Mesenchymal stem cell (in vitro differentiated cells and primary cell): ENCODE measurements at regions not wholly inside any gene's neighbourhood (a gene's known extent, or its start where the extent isn't known, plus 50 kb on each side); places are given as distances from the start of the nearest gene placed in this dataset.

Source experiments
- DNase-seq: peaks from one replicate; pipeline ENCODE4 v3.0.0-alpha.2; 2013
- H2AFZ ChIP-seq: one replicate; pipeline ENCODE4 v1.6.1; 2013; ENCODE audit warnings: low read depth, mild to moderate bottlenecking, control low read depth, inconsistent platforms, low read length, moderate library complexity
- H2AK5ac ChIP-seq: 2 replicates; pipeline ENCODE4 v1.6.1; 2013; ENCODE audit warnings: low read length, moderate library complexity, mild to moderate bottlenecking, inconsistent platforms; ENCODE audit not compliant: severe bottlenecking
- H2BK120ac ChIP-seq: one replicate; pipeline ENCODE4 v1.6.1; 2013; ENCODE audit warnings: low read depth, mild to moderate bottlenecking, inconsistent platforms, low read length, moderate library complexity
- H2BK12ac ChIP-seq, 2 experiments: one replicate each; pipeline ENCODE4 v1.6.1; 2013; ENCODE audit warnings: inconsistent platforms in 2 of 2, low read length in 2 of 2, mild to moderate bottlenecking in 2 of 2, moderate library complexity in 2 of 2, control low read depth in 1 of 2
- H2BK15ac ChIP-seq: one replicate; pipeline ENCODE4 v1.6.1; 2013; ENCODE audit warnings: mild to moderate bottlenecking, low read depth, inconsistent platforms; ENCODE audit not compliant: poor library complexity, severe bottlenecking
- H2BK5ac ChIP-seq: 2 replicates; pipeline ENCODE4 v1.6.1; 2013; ENCODE audit warnings: low read depth, mild to moderate bottlenecking, low read length, control low read depth, inconsistent platforms; ENCODE audit not compliant: poor library complexity, severe bottlenecking
- H3K14ac ChIP-seq, 2 experiments: one replicate each; pipeline ENCODE4 v1.6.1; 2013; ENCODE audit warnings: inconsistent platforms in 2 of 2, low read length in 2 of 2, control low read depth in 1 of 2, mild to moderate bottlenecking in 1 of 2, moderate library complexity in 1 of 2
- H3K18ac ChIP-seq, 2 experiments: one replicate each; pipeline ENCODE4 v1.6.1; 2013; ENCODE audit warnings: inconsistent platforms in 2 of 2, low read length in 2 of 2, control low read depth in 1 of 2, low read depth in 1 of 2, mild to moderate bottlenecking in 1 of 2
- H3K23ac ChIP-seq, 2 experiments: one replicate each; pipeline ENCODE4 v1.6.1; 2013; ENCODE audit warnings: inconsistent platforms in 2 of 2, low read length in 2 of 2, mild to moderate bottlenecking in 2 of 2, moderate library complexity in 2 of 2, control low read depth in 1 of 2
- H3K27ac ChIP-seq: 2 replicates; pipeline ENCODE4 v1.5.1; 2013; ENCODE audit warnings: mild to moderate bottlenecking, moderate library complexity, low read length, control low read depth, inconsistent platforms; ENCODE audit not compliant: poor library complexity, severe bottlenecking
- H3K27me3 ChIP-seq, 2 experiments: 2 replicates each; pipeline versions ENCODE4 v1.6.1 to v1.7.0; 2013; ENCODE audit warnings: low read length in 2 of 2, mild to moderate bottlenecking in 2 of 2, moderate library complexity in 2 of 2, control low read depth in 1 of 2, inconsistent platforms in 1 of 2; ENCODE audit not compliant: control insufficient read depth in 1 of 2, insufficient read depth in 1 of 2
- H3K36me3 ChIP-seq, 2 experiments: 2 replicates each; pipeline versions ENCODE4 v1.6.1 to v1.7.0; 2013; ENCODE audit warnings: low read length in 2 of 2, control low read depth in 1 of 2, inconsistent platforms in 1 of 2, low read depth in 1 of 2, mild to moderate bottlenecking in 1 of 2; ENCODE audit not compliant: insufficient read depth in 2 of 2, control insufficient read depth in 1 of 2
- H3K4ac ChIP-seq, 2 experiments: one replicate each; pipeline ENCODE4 v1.6.1; 2013; ENCODE audit warnings: inconsistent platforms in 2 of 2, low read length in 2 of 2, mild to moderate bottlenecking in 2 of 2, moderate library complexity in 2 of 2, control low read depth in 1 of 2, low read depth in 1 of 2
- H3K4me1 ChIP-seq: 2 replicates; pipeline ENCODE4 v1.6.1; 2013; ENCODE audit warnings: low read depth, low read length, control low read depth; ENCODE audit not compliant: control insufficient read depth, insufficient read depth
- H3K4me2 ChIP-seq: 2 replicates; pipeline ENCODE4 v1.6.1; 2013; ENCODE audit warnings: low read length, mild to moderate bottlenecking, inconsistent platforms; ENCODE audit not compliant: poor library complexity, severe bottlenecking
- H3K4me3 ChIP-seq, 2 experiments: 2 replicates each; pipeline versions ENCODE4 v1.5.1 to v1.7.0; 2013; ENCODE audit warnings: low read length in 2 of 2, mild to moderate bottlenecking in 2 of 2, control low read depth in 1 of 2, low read depth in 1 of 2; ENCODE audit not compliant: insufficient read depth in 1 of 2
- H3K79me1 ChIP-seq: replicated peaks from 2 replicates; pipeline ENCODE4 v1.6.1; 2013; ENCODE audit warnings: mild to moderate bottlenecking, control low read depth, low read length, inconsistent platforms; ENCODE audit not compliant: poor library complexity, severe bottlenecking
- H3K9ac ChIP-seq: 2 replicates; pipeline ENCODE4 v1.7.0; 2013; ENCODE audit warnings: mild to moderate bottlenecking, low read length, moderate library complexity
- H3K9me3 ChIP-seq: 2 replicates; pipeline ENCODE4 v1.7.0; 2013; ENCODE audit warnings: mild to moderate bottlenecking, low read length; ENCODE audit not compliant: control insufficient read depth
- H4K8ac ChIP-seq: one replicate; pipeline ENCODE4 v1.6.1; 2013; ENCODE audit warnings: inconsistent platforms, mild to moderate bottlenecking, low read length, moderate library complexity
- H4K91ac ChIP-seq: one replicate; pipeline ENCODE4 v1.6.1; 2013; ENCODE audit warnings: mild to moderate bottlenecking, low read length, inconsistent platforms
- WGBS: methylation state at CpG from one replicate; pipeline ENCODE4 v1.1.7; 2013; ENCODE audit warnings: mixed read lengths; 5-methylcytosine and 5-hydroxymethylcytosine counted together

DNA sequence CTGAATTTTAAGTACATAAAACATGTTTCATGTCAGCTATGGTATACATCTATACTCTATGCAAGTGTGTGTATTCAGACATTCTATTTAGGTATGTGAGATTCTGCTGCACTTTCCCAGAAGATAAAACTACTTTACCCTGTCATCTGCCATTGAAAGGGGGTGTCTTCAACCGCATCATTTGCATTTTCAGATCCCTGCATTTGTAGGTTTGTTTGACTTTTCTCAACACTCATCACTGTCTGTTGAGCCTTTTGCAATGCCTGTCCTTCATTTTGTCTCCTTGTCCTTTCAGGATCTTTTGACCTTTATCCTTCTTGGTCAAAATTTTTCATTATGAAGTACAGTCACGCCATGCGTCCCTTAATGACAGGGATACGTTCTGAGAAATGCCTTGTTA, 103.5 kb downstream of the TMA16 start:
- Histone ChIP-seq H3K79me1 (no peaks in the 10 kb centered on the region), H2BK5ac (no peak overlapping the region), H2BK15ac (no peak overlapping the region), H3K18ac (no peak overlapping the region), H3K4ac (no peak overlapping the region), H3K9ac (no peak overlapping the region), H3K4me2 (no peak overlapping the region), H2BK120ac (no peak overlapping the region), H2BK12ac (no peak overlapping the region), H2AFZ (no peak overlapping the region), H2AK5ac (no peak overlapping the region), H3K23ac (no peak overlapping the region), H3K4me1 (no peaks in the 10 kb centered on the region), H4K8ac (no peak overlapping the region), H3K9me3 (peaks cover 4% of the 10 kb centered on the region), H3K27ac (no peak overlapping the region), H3K36me3 (no peaks in the 10 kb centered on the region), H3K14ac (no peak overlapping the region), H4K91ac (no peak overlapping the region), H3K4me3 (no peak overlapping the region), H3K27me3 (no peaks in the 10 kb centered on the region)
- 94% methylated on average over 4 of the region's 4 CpGs for WGBS
- no peak for DNase-seq

DNA sequence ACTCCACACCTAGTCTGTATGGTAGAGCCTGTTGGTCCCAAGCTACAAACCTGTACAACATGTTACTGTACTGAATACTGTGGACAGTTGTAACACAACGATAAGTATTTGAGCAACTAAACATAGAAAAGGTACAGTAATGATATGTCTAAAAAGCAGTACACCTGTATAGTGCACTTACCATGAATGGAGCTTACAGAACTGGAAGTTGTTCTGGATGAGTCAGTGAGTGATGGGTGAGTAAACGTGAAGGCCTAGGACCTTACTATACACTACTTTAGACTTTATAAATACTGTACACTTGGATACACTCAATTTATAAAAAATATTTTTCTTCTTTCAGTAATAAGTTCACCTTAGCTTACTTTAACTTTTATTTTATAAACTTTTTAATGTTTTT, 104.0 kb downstream of the TMA16 start:
- H2BK120ac ChIP-seq, result no peak overlapping the region
- no peak for DNase-seq

DNA sequence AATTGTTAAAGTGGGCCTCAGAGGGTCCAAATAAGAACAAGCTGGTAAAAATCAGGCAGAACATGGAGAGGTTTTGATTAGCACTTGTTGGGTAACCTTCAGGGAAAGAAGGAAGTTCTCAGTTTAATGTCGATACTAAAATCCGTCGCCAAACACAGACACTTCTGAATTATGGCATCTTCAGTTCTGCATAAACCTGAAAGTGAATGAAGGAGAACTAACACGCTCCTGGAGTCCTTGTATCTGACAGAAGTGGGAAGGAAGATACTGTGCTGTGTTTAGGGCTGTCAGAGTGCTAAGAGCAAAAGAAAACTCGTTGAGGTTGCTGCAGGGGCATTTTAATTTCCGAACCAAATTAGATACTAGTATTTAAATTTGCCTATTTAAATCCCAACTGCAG, 106.2 kb downstream of the TMA16 start:
- Histone ChIP-seq H2AK5ac (no peak overlapping the region), H3K4me1 (no peaks in the 10 kb centered on the region), H2BK12ac (no peak overlapping the region), H3K79me1 (no peaks in the 10 kb centered on the region), H3K27ac (no peak overlapping the region), H3K9ac (no peak overlapping the region), H3K14ac (no peak overlapping the region), H3K23ac (no peak overlapping the region), H2BK5ac (no peak overlapping the region), H3K4ac (no peak overlapping the region), H4K91ac (no peak overlapping the region), H2BK120ac (no peak overlapping the region), H2BK15ac (no peak overlapping the region), H3K27me3 (no peaks in the 10 kb centered on the region), H3K36me3 (no peaks in the 10 kb centered on the region), H4K8ac (no peak overlapping the region), H3K4me2 (no peak overlapping the region), H2AFZ (no peak overlapping the region), H3K18ac (no peak overlapping the region), H3K9me3 (peaks cover 4% of the 10 kb centered on the region), H3K4me3 (no peak overlapping the region)
- 90% methylated on average over 4 of the region's 6 CpGs for WGBS
- no peak for DNase-seq

More for the DNA sequence above, 104.0 kb downstream of the TMA16 start:
- no CpG with 5 or more reads among the region's 2 CpGs for WGBS
- Histone ChIP-seq H2BK12ac (no peak overlapping the region), H2AFZ (no peak overlapping the region), H3K79me1 (no peaks in the 10 kb centered on the region), H2AK5ac (no peak overlapping the region), H3K27me3 (no peaks in the 10 kb centered on the region), H3K4me2 (no peak overlapping the region), H3K27ac (no peak overlapping the region), H4K8ac (no peak overlapping the region), H3K4me3 (no peak overlapping the region), H3K9me3 (peaks cover 4% of the 10 kb centered on the region), H3K4me1 (no peaks in the 10 kb centered on the region), H3K23ac (no peak overlapping the region), H2BK15ac (no peak overlapping the region), H4K91ac (no peak overlapping the region), H2BK5ac (no peak overlapping the region), H3K9ac (no peak overlapping the region), H3K4ac (no peak overlapping the region), H3K14ac (no peak overlapping the region), H3K18ac (no peak overlapping the region), H3K36me3 (no peaks in the 10 kb centered on the region)

GRCh38 chr4:163603257-163603656, 108.8 kb downstream of the TMA16 start:
- Histone ChIP-seq H2BK15ac (no peak overlapping the region), H3K4me3 (no peak overlapping the region), H2BK5ac (no peak overlapping the region), H3K27me3 (no peaks in the 10 kb centered on the region), H3K4ac (no peak overlapping the region), H4K91ac (no peak overlapping the region), H2BK120ac (no peak overlapping the region), H3K27ac (no peak overlapping the region), H3K18ac (no peak overlapping the region), H3K79me1 (no peaks in the 10 kb centered on the region), H2AK5ac (no peak overlapping the region), H3K4me2 (no peak overlapping the region), H2BK12ac (no peak overlapping the region), H3K9ac (no peak overlapping the region), H3K4me1 (no peaks in the 10 kb centered on the region), H2AFZ (no peak overlapping the region), H3K23ac (no peak overlapping the region), H3K36me3 (no peaks in the 10 kb centered on the region), H3K9me3 (peaks cover 3% of the 10 kb centered on the region), H4K8ac (no peak overlapping the region), H3K14ac (no peak overlapping the region)
- no peak for DNase-seq
- WGBS, result 43% methylated on average over 3 of the region's 5 CpGs
